ENCODE measurements at regions not wholly inside any gene's neighbourhood (a gene's known extent, or its start where the extent isn't known, plus 50 kb on each side); places are given as distances from the start of the nearest gene placed in this dataset.

- TF ChIP-seq SIN3A (IDR thresholded peaks at IDR 0.05; ENCODE audit: borderline replicate concordance, insufficient read depth, low read length) (no peak), POLR2AphosphoS5 (IDR thresholded peaks at IDR 0.05; ENCODE audit: low read depth, low read length) (no peak), REST (IDR thresholded peaks at IDR 0.05; ENCODE audit: insufficient read depth in 1 of 2, low read depth in 2 of 2, low read length in 2 of 2) (no peak), FOXP2 (optimal IDR thresholded peaks at IDR 0.05; ENCODE audit: borderline replicate concordance, extremely low read depth, extremely low read length, insufficient read depth) (no peak)
Observed at GRCh38 chr9:106766616-106767015, 96.3 kb upstream of the ZNF462 start.

Measured in PFSK-1 (cell line).